K562 (cell line): ENCODE measurements at regions not wholly inside any gene's neighbourhood (a gene's known extent, or its start where the extent isn't known, plus 50 kb on each side); places are given as distances from the start of the nearest gene placed in this dataset.
A peak's percentile ranks its signal among the peaks of the same experiment; 100 is the strongest.

Source experiments
- ATAC-seq: fragments of 200-7000 bp; cut with Tn5 transposase; 3 replicates; pipeline ENCODE4 v1.9.1; 2020; ENCODE audit warnings: moderate library complexity
- BruUV-seq: library from RNA; stranded (reverse); fragments of 400-500 nt; replicated peaks from 2 replicates; lab custom pipeline; 2021; lab: Mats Ljungman, UMichigan
- CTCF ChIA-PET: fragments of 300-600 bp; formaldehyde crosslinking; extraction: SDS; loops from one replicate; lab custom pipeline; 2021; ENCODE audit warnings: low intra/inter-chr PET ratio; lab: Yijun Ruan, JAX
- POLR2A ChIA-PET: fragments of 300-600, 350-650 bp; sonication (Branson Sonifier 250); formaldehyde crosslinking; extraction: SDS; loops from one replicate; lab custom pipeline; 2021; ENCODE audit warnings: antibody characterized with exemption, inconsistent platforms; lab: Yijun Ruan, JAX
- DNase-seq, 4 experiments: peaks; one replicate each; pipeline versions ENCODE4 v3.0.0 to v3.0.0-alpha.2; 2011 to 2018; ENCODE audit warnings: low spot score in 3 of 4, mixed read lengths in 3 of 4; ENCODE audit errors: extremely low read depth in 1 of 4
- FAIRE-seq: peaks from 2 replicates; lab custom pipeline; 2011; peaks lifted over from hg19 to GRCh38; lab: Jason Lieb, UNC
- H2AFZ ChIP-seq: 2 replicates; pipeline ENCODE4 v1.6.0; 2011; ENCODE audit warnings: low read depth, low read length, control low read depth, inconsistent platforms
- H3K27ac ChIP-seq: fragments of 200-600 bp; 3 replicates; pipeline ENCODE4 v1.8.0; 2011; ENCODE audit warnings: low read depth, mild to moderate bottlenecking, control low read depth, inconsistent platforms, low read length, moderate library complexity, mixed read lengths; ENCODE audit errors: extremely low read depth
- H3K27me3 ChIP-seq, 2 experiments: fragments of 300-600 bp in 1 of 2; 2 replicates in 1 of 2; 3 replicates in 1 of 2; pipeline versions ENCODE4 v1.6.0 to v1.8.0; 2011; ENCODE audit warnings: inconsistent platforms in 2 of 2, low read length in 2 of 2, mild to moderate bottlenecking in 1 of 2, mixed read lengths in 1 of 2, moderate library complexity in 1 of 2; ENCODE audit not compliant: control insufficient read depth in 2 of 2, insufficient read depth in 2 of 2
- H3K36me3 ChIP-seq: fragments of 300-600 bp; 3 replicates; pipeline ENCODE4 v1.8.0; 2011; ENCODE audit warnings: mild to moderate bottlenecking, low read length, inconsistent platforms; ENCODE audit not compliant: control insufficient read depth, insufficient read depth
- H3K4me1 ChIP-seq, 2 experiments: fragments of 200-600 bp in 1 of 2; replicated peaks in 1 of 2; 2 replicates in 1 of 2; 3 replicates in 1 of 2; pipeline versions ENCODE4 v1.5.1 to v1.8.0; 2011; ENCODE audit warnings: inconsistent platforms in 2 of 2, low read length in 2 of 2, mild to moderate bottlenecking in 1 of 2, mixed read lengths in 1 of 2, moderate library complexity in 1 of 2; ENCODE audit not compliant: control insufficient read depth in 2 of 2, insufficient read depth in 2 of 2
- H3K4me2 ChIP-seq: 2 replicates; pipeline ENCODE4 v1.6.1; 2011; ENCODE audit warnings: low read length, control low read depth, inconsistent platforms, mixed read lengths; ENCODE audit not compliant: insufficient read depth
- H3K4me3 ChIP-seq: fragments of 200-600 bp; sonication (generic), shearing (Covaris generic); 2 replicates; pipeline ENCODE4 v1.5.1; 2016; ENCODE audit warnings: control low read depth, inconsistent platforms
- H3K79me2 ChIP-seq: fragments of 200-600 bp; 3 replicates; pipeline ENCODE4 v1.8.0; 2011; ENCODE audit warnings: low read length, inconsistent platforms; ENCODE audit not compliant: control insufficient read depth, insufficient read depth
- H3K9ac ChIP-seq, 2 experiments: 2 replicates each; pipeline versions ENCODE4 v1.6.0 to v1.6.1; 2011; ENCODE audit warnings: low read depth in 2 of 2, low read length in 2 of 2, control low read depth in 1 of 2, inconsistent platforms in 1 of 2, mild to moderate bottlenecking in 1 of 2, mixed read lengths in 1 of 2; ENCODE audit not compliant: insufficient read depth in 1 of 2
- H3K9me1 ChIP-seq: one replicate; pipeline ENCODE4 v1.6.0; 2011; ENCODE audit warnings: inconsistent platforms, mild to moderate bottlenecking, low read length, moderate library complexity; ENCODE audit not compliant: control insufficient read depth, insufficient read depth
- H3K9me3 ChIP-seq: replicated peaks from 2 replicates; pipeline ENCODE4 v1.5.1; 2011; ENCODE audit warnings: low read depth, low read length, inconsistent platforms; ENCODE audit not compliant: control insufficient read depth, insufficient read depth
- H4K20me1 ChIP-seq: replicated peaks from 2 replicates; pipeline ENCODE4 v1.6.1; 2011; ENCODE audit warnings: low read length, inconsistent platforms, mixed read lengths; ENCODE audit not compliant: control insufficient read depth, insufficient read depth
- ATF2 ChIP-seq: sonication (generic); formaldehyde crosslinking; IDR thresholded peaks from 2 replicates; pipeline ENCODE4 v1.8.1; 2022; ENCODE audit warnings: missing genetic modification reagents
- FOXK1 ChIP-seq: sonication (generic); formaldehyde crosslinking; IDR thresholded peaks from 2 replicates; pipeline ENCODE4 v1.8.0; 2022; ENCODE audit warnings: missing genetic modification reagents, mild to moderate bottlenecking, borderline replicate concordance
- KLF6 ChIP-seq: fragments of 250-450 bp; sonication (Bioruptor Pico); IDR thresholded peaks from 2 replicates; pipeline ENCODE4 v1.4.0; 2020; ENCODE audit warnings: mild to moderate bottlenecking, moderate library complexity, borderline replicate concordance
- NCOA1 ChIP-seq: fragments of 450-650 bp; IDR thresholded peaks from 2 replicates; pipeline ENCODE4 v1.6.1; 2016; ENCODE audit warnings: low read depth
- POLR2A ChIP-seq: fragments of 450-650 bp; conservative IDR thresholded peaks from 2 replicates; pipeline ENCODE4 v1.6.1; 2016
- POLR2AphosphoS2 ChIP-seq: IDR thresholded peaks from 2 replicates; pipeline ENCODE4 v1.6.1; 2012; ENCODE audit warnings: low read length, improper control_type of control experiment
- PTRF ChIP-seq: fragments of 450-650 bp; IDR thresholded peaks from 2 replicates; pipeline ENCODE4 v1.6.1; 2016; ENCODE audit warnings: mild to moderate bottlenecking, missing genetic modification characterization, missing compliant biosample characterization
- STAT5A ChIP-seq: IDR thresholded peaks from 2 replicates; pipeline ENCODE4 v1.6.1; 2012; ENCODE audit warnings: low read length, inconsistent platforms, borderline replicate concordance
- ZNF354B ChIP-seq: fragments of 250-450 bp; sonication (Bioruptor Pico); IDR thresholded peaks from 2 replicates; pipeline ENCODE4 v1.4.0; 2020
- ZNF57 ChIP-seq: fragments of 450-650 bp; formaldehyde crosslinking; IDR thresholded peaks from 2 replicates; pipeline ENCODE4 v1.4.0; 2020; ENCODE audit warnings: mild to moderate bottlenecking, moderate library complexity
- in situ Hi-C: fragments of 300-500 bp; cut with MboI; formaldehyde crosslinking; loops from 4 replicates; pipeline ENCODE4 v1.15.0; 2018; ENCODE audit warnings: inconsistent platforms, mixed read lengths
- intact Hi-C: fragments of 100-400 bp; cut with micrococcal nuclease; formaldehyde crosslinking; loops from 2 replicates; pipeline ENCODE4 v1.14.2; 2022

- TF ChIP-seq NCOA1 = no peak
- TF ChIP-seq POLR2A = peak; percentile 32; the same call in 1 of the 2 replicates
- no peak for TF ChIP-seq KLF6 (CRISPR knock-in tag)
- TF ChIP-seq PTRF (tag) = no peak
- TF ChIP-seq POLR2AphosphoS2 = peak; percentile 53; the same call in 1 of the 2 replicates
These were observed 631.4 kb downstream of the ACTR3B start (continued) for GRCh38 chr7:153390955-153391354.

- no peak overlapping the region for H3K4me2 ChIP-seq
- BruUV-seq = no TSS peak
- H3K36me3 ChIP-seq = peaks cover 81% of the 10 kb centered on the region
- no peak for ATAC-seq
- in situ Hi-C loops = no loop called here
- H3K9me3 ChIP-seq = no peaks in the 10 kb centered on the region; the same call in 1 of the 2 replicates
- H3K27ac ChIP-seq = no peak overlapping the region
- no peaks in the 10 kb centered on the region for H3K27me3 ChIP-seq
- no peaks in the 10 kb centered on the region for H4K20me1 ChIP-seq
- H3K9me1 ChIP-seq = no peaks in the 10 kb centered on the region
- no peaks in the 10 kb centered on the region for H3K4me1 ChIP-seq
- no peak overlapping the region for H3K4me3 ChIP-seq
- TF ChIP-seq ZNF57 = no peak
- TF ChIP-seq FOXK1 = no peak
- TF ChIP-seq ATF2 (CRISPR knock-in tag) = no peak
- no peak for TF ChIP-seq STAT5A
- no peak for TF ChIP-seq ZNF354B
- TF ChIP-seq, all 486 proteins: peak for 0
- Histone ChIP-seq H3K9ac (no peak overlapping the region), H2AFZ (no peak overlapping the region), H3K79me2 (no peaks in the 10 kb centered on the region)
- CTCF ChIA-PET = no interaction called here
- FAIRE-seq (no peak), DNase-seq (no peak)
- intact Hi-C loops = no loop called here
- POLR2A ChIA-PET = interaction anchor here (0.9 to 1.0 kb wide), 3 partner anchors 10 to 35 kb away, joined by 3 read pairs; no protein-coding TSS in a partner anchor
These were observed 633.2 kb downstream of the ACTR3B start for GRCh38 chr7:153392726-153393125.
